ENCODE measurements at regions not wholly inside any gene's neighbourhood (a gene's known extent, or its start where the extent isn't known, plus 50 kb on each side); places are given as distances from the start of the nearest gene placed in this dataset.

GRCh38 chr5:93874491-93874890 lies 133.1 kb upstream of the POU5F2 start:
- H3K36me3 ChIP-seq (ENCODE audit: control insufficient read depth, insufficient read depth, low read length): no peaks in the 10 kb centered on the region
- TF ChIP-seq EZH2 (IDR thresholded peaks at IDR 0.05; ENCODE audit: low read length, missing control alignments): no peak
- no peak for TF ChIP-seq CTCF (conservative IDR thresholded peaks at IDR 0.05 in 1 of 2, IDR thresholded peaks at IDR 0.05 in 1 of 2; ENCODE audit: low read depth in 1 of 2, low read length in 2 of 2)
- no peak overlapping the region for H3K9ac ChIP-seq (ENCODE audit: insufficient read depth, low read length)
- no peak overlapping the region for H3K27ac ChIP-seq (ENCODE audit: insufficient read depth, low read length)
- H3K9me3 ChIP-seq (ENCODE audit: control insufficient read depth, insufficient read depth, low read depth, low read length): no peaks in the 10 kb centered on the region
- no peak overlapping the region for H2AFZ ChIP-seq (ENCODE audit: low read length)
- no peaks in the 10 kb centered on the region for H3K4me1 ChIP-seq (ENCODE audit: control insufficient read depth, extremely low read depth, insufficient read depth, low read length)
- H3K79me2 ChIP-seq (ENCODE audit: control insufficient read depth, insufficient read depth, low read length): no peaks in the 10 kb centered on the region
- no peaks in the 10 kb centered on the region for H4K20me1 ChIP-seq (ENCODE audit: control insufficient read depth, extremely low read depth, insufficient read depth, low read length)
- no peak overlapping the region for H3K4me2 ChIP-seq (ENCODE audit: extremely low read depth, insufficient read depth, low read length)
- no peak overlapping the region for H3K4me3 ChIP-seq (replicated peaks in 1 of 4; ENCODE audit: control extremely low read depth in 1 of 4, insufficient read depth in 1 of 4, low read depth in 3 of 4, low read length in 4 of 4)
- no peaks in the 10 kb centered on the region for H3K27me3 ChIP-seq (ENCODE audit: control insufficient read depth, insufficient read depth, low read length)
- peak in 1 of 2 donors; percentile 29 for DNase-seq (ENCODE audit: low read depth in 2 of 2)

GRCh38 chr5:93874080-93874479 lies 132.7 kb upstream of the POU5F2 start:
- TF ChIP-seq EZH2 (IDR thresholded peaks at IDR 0.05; ENCODE audit: low read length, missing control alignments) (no peak), CTCF (conservative IDR thresholded peaks at IDR 0.05 in 1 of 2, IDR thresholded peaks at IDR 0.05 in 1 of 2; ENCODE audit: low read depth in 1 of 2, low read length in 2 of 2) (no peak)
- H3K4me3 ChIP-seq (replicated peaks in 1 of 4; ENCODE audit: control extremely low read depth in 1 of 4, insufficient read depth in 1 of 4, low read depth in 3 of 4, low read length in 4 of 4): no peak overlapping the region
- H3K9ac ChIP-seq (ENCODE audit: insufficient read depth, low read length): no peak overlapping the region
- H4K20me1 ChIP-seq (ENCODE audit: control insufficient read depth, extremely low read depth, insufficient read depth, low read length): no peaks in the 10 kb centered on the region
- H2AFZ ChIP-seq (ENCODE audit: low read length): no peak overlapping the region
- peak in 1 of 2 donors; percentile 75 for DNase-seq (ENCODE audit: low read depth in 2 of 2)
- no peaks in the 10 kb centered on the region for H3K4me1 ChIP-seq (ENCODE audit: control insufficient read depth, extremely low read depth, insufficient read depth, low read length)
- H3K36me3 ChIP-seq (ENCODE audit: control insufficient read depth, insufficient read depth, low read length): no peaks in the 10 kb centered on the region
- no peaks in the 10 kb centered on the region for H3K79me2 ChIP-seq (ENCODE audit: control insufficient read depth, insufficient read depth, low read length)
- H3K4me2 ChIP-seq (ENCODE audit: extremely low read depth, insufficient read depth, low read length): no peak overlapping the region
- no peaks in the 10 kb centered on the region for H3K27me3 ChIP-seq (ENCODE audit: control insufficient read depth, insufficient read depth, low read length)
- no peaks in the 10 kb centered on the region for H3K9me3 ChIP-seq (ENCODE audit: control insufficient read depth, insufficient read depth, low read depth, low read length)
- H3K27ac ChIP-seq (ENCODE audit: insufficient read depth, low read length): no peak overlapping the region

- Histone ChIP-seq H3K79me2 (ENCODE audit: control insufficient read depth, insufficient read depth, low read length) (no peaks in the 10 kb centered on the region), H2AFZ (ENCODE audit: low read length) (no peak overlapping the region), H3K4me1 (ENCODE audit: control insufficient read depth, extremely low read depth, insufficient read depth, low read length) (no peaks in the 10 kb centered on the region), H3K27ac (ENCODE audit: insufficient read depth, low read length) (no peak overlapping the region), H4K20me1 (ENCODE audit: control insufficient read depth, extremely low read depth, insufficient read depth, low read length) (no peaks in the 10 kb centered on the region), H3K27me3 (ENCODE audit: control insufficient read depth, insufficient read depth, low read length) (no peaks in the 10 kb centered on the region), H3K9me3 (ENCODE audit: control insufficient read depth, insufficient read depth, low read depth, low read length) (no peaks in the 10 kb centered on the region), H3K4me3 (replicated peaks in 1 of 4; ENCODE audit: control extremely low read depth in 1 of 4, insufficient read depth in 1 of 4, low read depth in 3 of 4, low read length in 4 of 4) (no peak overlapping the region), H3K36me3 (ENCODE audit: control insufficient read depth, insufficient read depth, low read length) (no peaks in the 10 kb centered on the region), H3K4me2 (ENCODE audit: extremely low read depth, insufficient read depth, low read length) (no peak overlapping the region), H3K9ac (ENCODE audit: insufficient read depth, low read length) (no peak overlapping the region)
- no peak for DNase-seq (ENCODE audit: low read depth in 2 of 2)
- TF ChIP-seq CTCF (conservative IDR thresholded peaks at IDR 0.05 in 1 of 2, IDR thresholded peaks at IDR 0.05 in 1 of 2; ENCODE audit: low read depth in 1 of 2, low read length in 2 of 2) (no peak), EZH2 (IDR thresholded peaks at IDR 0.05; ENCODE audit: low read length, missing control alignments) (no peak)
These were observed 131.9 kb upstream of the POU5F2 start for GRCh38 chr5:93873211-93873736.
